H1 (cell line): ENCODE measurements at regions not wholly inside any gene's neighbourhood (a gene's known extent, or its start where the extent isn't known, plus 50 kb on each side); places are given as distances from the start of the nearest gene placed in this dataset.

Source experiments
- CTCF ChIA-PET: fragments of 300-600 bp; sonication (Branson Sonifier 250); formaldehyde crosslinking; loops from one replicate; lab custom pipeline; 2021; ENCODE audit not compliant: partially characterized antibody; lab: Charles Lee
- POLR2A ChIA-PET: fragments of 300-600 bp; sonication (Branson Sonifier 250); formaldehyde crosslinking; loops from one replicate; lab custom pipeline; 2021; ENCODE audit warnings: inconsistent platforms; ENCODE audit not compliant: partially characterized antibody; lab: Charles Lee
- DNase-seq, 2 experiments: peaks; one replicate each; pipeline versions ENCODE4 v3.0.0 to v3.0.0-alpha.2; 2010 to 2022; ENCODE audit warnings: low spot score in 2 of 2, low read depth in 1 of 2, mixed read lengths in 1 of 2
- FAIRE-seq: peaks from 2 replicates; lab custom pipeline; 2011; peaks lifted over from hg19 to GRCh38; lab: Jason Lieb, UNC
- H2AFZ ChIP-seq: 2 replicates; pipeline ENCODE4 v1.8.1; 2012; ENCODE audit warnings: low read length, inconsistent platforms
- H2AK5ac ChIP-seq: 2 replicates; pipeline ENCODE4 v1.6.1; 2013; ENCODE audit warnings: low read depth, low read length
- H2BK120ac ChIP-seq: replicated peaks from 2 replicates; pipeline ENCODE3; 2013; ENCODE audit warnings: low read depth, low read length, inconsistent platforms
- H2BK12ac ChIP-seq: 2 replicates; pipeline ENCODE4 v1.6.1; 2013; ENCODE audit warnings: low read depth, low read length
- H2BK15ac ChIP-seq: 2 replicates; pipeline ENCODE4 v1.6.1; 2013; ENCODE audit warnings: low read length
- H2BK20ac ChIP-seq: 2 replicates; pipeline ENCODE4 v1.6.1; 2013; ENCODE audit warnings: low read length
- H2BK5ac ChIP-seq: 2 replicates; pipeline ENCODE4 v1.6.1; 2013; ENCODE audit warnings: low read depth, low read length
- H3K14ac ChIP-seq: 2 replicates; pipeline ENCODE4 v1.6.1; 2013; ENCODE audit warnings: inconsistent platforms; ENCODE audit not compliant: insufficient read length
- H3K18ac ChIP-seq: 2 replicates; pipeline ENCODE4 v1.6.1; 2013; ENCODE audit warnings: low read length; ENCODE audit errors: extremely low read depth
- H3K23ac ChIP-seq: 2 replicates; pipeline ENCODE4 v1.6.1; 2013; ENCODE audit warnings: inconsistent platforms; ENCODE audit not compliant: insufficient read length
- H3K23me2 ChIP-seq: 2 replicates; pipeline ENCODE4 v1.6.1; 2013; ENCODE audit warnings: low read depth, low read length
- H3K27ac ChIP-seq: 2 replicates; pipeline ENCODE4 v1.6.1; 2011; ENCODE audit warnings: low read depth, low read length, inconsistent platforms
- H3K27me3 ChIP-seq, 4 experiments: replicated peaks in 1 of 4; 1 replicate in 1 of 4; 2 replicates in 3 of 4; pipeline versions ENCODE4 v1.6.1 to v1.8.1; 2011 to 2013; ENCODE audit warnings: low read length in 3 of 4, mild to moderate bottlenecking in 3 of 4, inconsistent platforms in 2 of 4, mixed read lengths in 2 of 4, moderate library complexity in 1 of 4; ENCODE audit not compliant: control insufficient read depth in 3 of 4, insufficient read depth in 3 of 4; ENCODE audit errors: extremely low read depth in 1 of 4
- H3K36me3 ChIP-seq, 4 experiments: 2 replicates each; pipeline versions ENCODE4 v1.6.1 to v1.8.1; 2011 to 2013; ENCODE audit warnings: mild to moderate bottlenecking in 4 of 4, low read length in 3 of 4, moderate library complexity in 2 of 4, control low read depth in 1 of 4, inconsistent platforms in 1 of 4; ENCODE audit not compliant: insufficient read depth in 4 of 4, control insufficient read depth in 2 of 4
- H3K4ac ChIP-seq: replicated peaks from 2 replicates; pipeline ENCODE3; 2013; ENCODE audit warnings: low read length, low read depth, mixed read lengths, inconsistent platforms; ENCODE audit not compliant: insufficient read length
- H3K4me1 ChIP-seq, 4 experiments: replicated peaks in 1 of 4; 1 replicate in 1 of 4; 2 replicates in 3 of 4; pipeline versions ENCODE4 v1.6.1 to v1.8.1; 2011 to 2013; ENCODE audit warnings: low read length in 3 of 4, inconsistent platforms in 2 of 4, mixed read lengths in 1 of 4; ENCODE audit not compliant: insufficient read depth in 4 of 4, control insufficient read depth in 3 of 4
- H3K4me2 ChIP-seq, 2 experiments: 2 replicates each; pipeline versions ENCODE4 v1.6.1 to v1.8.1; 2011 to 2013; ENCODE audit warnings: low read depth in 2 of 2, low read length in 2 of 2, control low read depth in 1 of 2, inconsistent platforms in 1 of 2, mild to moderate bottlenecking in 1 of 2; ENCODE audit not compliant: insufficient read depth in 1 of 2
- H3K4me3 ChIP-seq, 4 experiments: fragments of 200-600, 300-600 bp in 1 of 4; sonication (generic), shearing (Covaris generic), sonication (Bioruptor Twin) in 1 of 4; 2 replicates each; pipeline versions ENCODE4 v1.5.1 to v1.8.1; 2011 to 2016; ENCODE audit warnings: low read length in 4 of 4, low read depth in 3 of 4, control low read depth in 2 of 4, inconsistent platforms in 2 of 4, mild to moderate bottlenecking in 2 of 4, mixed read lengths in 1 of 4, moderate library complexity in 1 of 4; ENCODE audit not compliant: insufficient read depth in 2 of 4; ENCODE audit errors: extremely low read depth in 1 of 4
- H3K56ac ChIP-seq: replicated peaks from 2 replicates; pipeline ENCODE3; 2013; ENCODE audit warnings: low read depth, mild to moderate bottlenecking, mixed read lengths, low read length, inconsistent platforms; ENCODE audit not compliant: insufficient read length
- H3K79me1 ChIP-seq: 2 replicates; pipeline ENCODE4 v1.6.1; 2013; ENCODE audit warnings: low read depth, low read length, control low read depth
- H3K79me2 ChIP-seq, 2 experiments: 2 replicates each; pipeline versions ENCODE4 v1.6.1 to v1.8.1; 2012 to 2013; ENCODE audit warnings: low read length in 2 of 2, mild to moderate bottlenecking in 2 of 2, inconsistent platforms in 1 of 2; ENCODE audit not compliant: insufficient read depth in 2 of 2, control insufficient read depth in 1 of 2
- H3K9ac ChIP-seq, 4 experiments: replicated peaks in 1 of 4; 1 replicate in 1 of 4; 2 replicates in 3 of 4; pipeline versions ENCODE4 v1.6.1 to v1.8.1; 2011 to 2013; ENCODE audit warnings: low read depth in 3 of 4, low read length in 3 of 4, control low read depth in 2 of 4, mild to moderate bottlenecking in 2 of 4, moderate library complexity in 2 of 4, inconsistent platforms in 1 of 4; ENCODE audit errors: extremely low read depth in 1 of 4
- H3K9me3 ChIP-seq, 2 experiments: 2 replicates each; pipeline versions ENCODE4 v1.6.1 to v1.8.1; 2012 to 2013; ENCODE audit warnings: mild to moderate bottlenecking in 2 of 2, moderate library complexity in 2 of 2, control low read depth in 1 of 2, inconsistent platforms in 1 of 2, low read depth in 1 of 2, low read length in 1 of 2, mixed read lengths in 1 of 2; ENCODE audit not compliant: insufficient read depth in 2 of 2
- H4K20me1 ChIP-seq, 2 experiments: replicated peaks in 1 of 2; 2 replicates each; pipeline versions ENCODE3 to v1.8.1; 2011 to 2013; ENCODE audit warnings: inconsistent platforms in 2 of 2, low read length in 2 of 2, mild to moderate bottlenecking in 1 of 2; ENCODE audit not compliant: insufficient read depth in 2 of 2, control insufficient read depth in 1 of 2
- H4K5ac ChIP-seq: 2 replicates; pipeline ENCODE4 v1.6.1; 2013; ENCODE audit warnings: low read length, low read depth, mixed read lengths, inconsistent platforms; ENCODE audit not compliant: insufficient read length
- H4K8ac ChIP-seq: 2 replicates; pipeline ENCODE4 v1.8.0; 2013; ENCODE audit warnings: mild to moderate bottlenecking, moderate library complexity, low read length, inconsistent platforms; ENCODE audit not compliant: insufficient read depth; ENCODE audit errors: extremely low read depth
- H4K91ac ChIP-seq: replicated peaks from 2 replicates; pipeline ENCODE3; 2013; ENCODE audit warnings: low read length, mixed read lengths, inconsistent platforms; ENCODE audit not compliant: insufficient read length
- ATF2 ChIP-seq: IDR thresholded peaks from 2 replicates; pipeline ENCODE4 v1.6.1; 2012; ENCODE audit warnings: low read length, inconsistent platforms
- ATF3 ChIP-seq: IDR thresholded peaks from 2 replicates; pipeline ENCODE4 v1.6.1; 2011; ENCODE audit warnings: low read depth, mild to moderate bottlenecking, low read length; ENCODE audit not compliant: insufficient read depth
- BACH1 ChIP-seq: IDR thresholded peaks from 2 replicates; pipeline ENCODE4 v1.6.1; 2012; ENCODE audit warnings: low read length, improper control_type of control experiment
- MAFK ChIP-seq: IDR thresholded peaks from 2 replicates; pipeline ENCODE4 v1.6.1; 2012; ENCODE audit warnings: low read depth, mild to moderate bottlenecking, improper control_type of control experiment, low read length
- NRF1 ChIP-seq: IDR thresholded peaks from 2 replicates; pipeline ENCODE4 v1.6.1; 2011; ENCODE audit warnings: mild to moderate bottlenecking, low read depth, low read length, improper control_type of control experiment
- POLR2A ChIP-seq, 2 experiments: IDR thresholded peaks; 1 replicate in 1 of 2; 2 replicates in 1 of 2; pipeline ENCODE4 v1.6.1; 2011; ENCODE audit warnings: low read depth in 2 of 2, low read length in 2 of 2, mild to moderate bottlenecking in 2 of 2; ENCODE audit errors: control extremely low read depth in 1 of 2
- POU5F1 ChIP-seq: IDR thresholded peaks from 2 replicates; pipeline ENCODE4 v1.6.1; 2011; ENCODE audit warnings: low read depth, mild to moderate bottlenecking, low read length, moderate library complexity
- RBBP5 ChIP-seq: IDR thresholded peaks from 2 replicates; pipeline ENCODE4 v1.7.1; 2012; ENCODE audit warnings: low read depth, mild to moderate bottlenecking, inconsistent platforms, low read length, moderate library complexity, borderline replicate concordance
- SIX5 ChIP-seq: IDR thresholded peaks from 2 replicates; pipeline ENCODE4 v1.6.1; 2011; ENCODE audit warnings: mild to moderate bottlenecking, low read depth, low read length
- ZNF274 ChIP-seq: IDR thresholded peaks from 2 replicates; pipeline ENCODE4 v1.7.0; 2012; ENCODE audit warnings: low read length, borderline replicate concordance; ENCODE audit errors: extremely low read depth
- WGBS, 2 experiments: shearing (Covaris generic) in 1 of 2; methylation state at CpG; one replicate each; pipeline versions ENCODE4 v1.1.6 to v1.1.7; 2013 to 2015; ENCODE audit warnings: low lambda C conversion rate in 2 of 2, mixed read lengths in 2 of 2, inconsistent platforms in 1 of 2, low coverage in 1 of 2, missing lambda C conversion rate in 1 of 2; ENCODE audit not compliant: insufficient replicate concordance in 2 of 2, insufficient coverage in 1 of 2, insufficient read length in 1 of 2; ENCODE audit errors: extremely low coverage in 1 of 2, missing lambda C conversion rate in 1 of 2; 5-methylcytosine and 5-hydroxymethylcytosine counted together

DNA sequence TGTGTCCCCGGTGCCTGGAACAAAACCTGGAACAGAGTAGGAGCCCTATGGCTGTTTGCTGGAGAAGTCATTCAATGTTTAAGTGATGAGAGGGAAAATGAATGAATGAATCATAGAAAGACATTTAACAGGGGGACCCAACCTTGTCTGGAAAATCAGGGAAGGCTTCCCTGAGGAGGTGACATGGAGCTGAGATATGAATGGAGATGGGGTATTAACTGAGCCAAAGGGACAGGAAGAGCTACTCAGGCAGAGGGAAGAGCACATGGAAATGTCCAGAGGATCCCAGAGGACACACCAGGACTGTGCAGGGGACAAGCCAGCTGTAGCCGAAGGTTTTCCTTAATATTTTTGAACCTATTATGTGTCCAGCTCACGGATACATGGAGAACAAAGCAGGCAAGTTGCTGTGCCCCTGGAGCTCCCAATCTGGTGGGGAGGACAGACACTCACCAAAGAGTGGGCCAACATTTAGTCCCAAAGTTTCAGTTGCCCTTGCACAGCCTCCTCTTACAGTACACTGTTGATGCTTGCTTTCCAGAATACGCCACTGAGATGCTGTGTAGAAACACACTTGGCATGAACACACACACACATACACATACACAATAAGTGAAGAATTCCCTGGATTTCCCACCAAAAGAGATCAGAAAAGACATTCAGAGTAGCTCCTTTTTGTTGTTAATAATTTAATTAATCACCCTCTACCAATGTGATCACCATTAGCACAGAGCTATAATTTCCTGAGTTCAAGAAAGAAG lies 77.0 kb upstream of the PTPN1 start:
- no peaks in the 10 kb centered on the region for H3K79me1 ChIP-seq
- no peak overlapping the region for H3K56ac ChIP-seq
- no peak overlapping the region for H3K18ac ChIP-seq
- no peak overlapping the region for H3K4me3 ChIP-seq
- H2BK5ac ChIP-seq = peak overlapping the region; percentile 24; the same call in 1 of the 2 replicates
- no peaks in the 10 kb centered on the region for H3K9me3 ChIP-seq
- no peaks in the 10 kb centered on the region for H3K79me2 ChIP-seq
- no peak overlapping the region for H3K27ac ChIP-seq
- no peak overlapping the region for H2AK5ac ChIP-seq
- FAIRE-seq = no peak
- H3K4me2 ChIP-seq = no peak overlapping the region
- WGBS, 2 experiments = 94% methylated on average over 4 of the region's 4 CpGs; no CpG with 5 or more reads in 1 of the 2 experiments
- no peak overlapping the region for H3K4ac ChIP-seq
- no peaks in the 10 kb centered on the region for H3K27me3 ChIP-seq
- H4K20me1 ChIP-seq = no peaks in the 10 kb centered on the region
- peaks cover 0 to 14% (median 1%) of the 10 kb centered on the region in 4 experiments; a peak in 6 of 7 replicates for H3K4me1 ChIP-seq
- 0 out of 2 replicates have a peak overlapping the region, but pooled peaks have one; percentile 46 for H2BK15ac ChIP-seq
- peak overlapping the region; percentile 11; the same call in 1 of the 2 replicates for H2BK20ac ChIP-seq
- H2AFZ ChIP-seq = no peak overlapping the region
- no peak overlapping the region for H3K23ac ChIP-seq
- no peak overlapping the region; a peak in 1 of 7 replicates for H3K9ac ChIP-seq
- peak overlapping the region; percentile 80; the same call in 1 of the 2 replicates for H2BK12ac ChIP-seq
- ChIA-PET CTCF (interaction anchor here (0.7 to 1.2 kb wide), 11 partner anchors 11 to 254 kb away, joined by 3 to 6 read pairs (median 3); partner anchors contain the start of gene CEBPB), POLR2A (interaction anchor here (1.1 to 1.2 kb wide), 3 partner anchors 10 to 20 kb away, joined by 3 read pairs; no protein-coding TSS in a partner anchor)
- H4K5ac ChIP-seq = no peak overlapping the region
- no peak overlapping the region for H3K14ac ChIP-seq
- no peak overlapping the region for H4K8ac ChIP-seq
- H3K23me2 ChIP-seq = no peaks in the 10 kb centered on the region
- H3K36me3 ChIP-seq = no peaks in the 10 kb centered on the region
- H4K91ac ChIP-seq = peak overlapping the region; percentile 2
- peak overlapping the region; percentile 85 for H2BK120ac ChIP-seq
- DNase-seq = no peak
- TF ChIP-seq POLR2A (IDR thresholded peaks at IDR 0.05; ENCODE audit: control extremely low read depth in 1 of 2, low read depth in 2 of 2, low read length in 2 of 2) (no peak), ATF2 (no peak), ZNF274 (no peak), MAFK (no peak), BACH1 (no peak), NRF1 (no peak), SIX5 (no peak), RBBP5 (no peak), ATF3 (no peak), POU5F1 (no peak)
